ENCODE measurements at regions not wholly inside any gene's neighbourhood (a gene's known extent, or its start where the extent isn't known, plus 50 kb on each side); places are given as distances from the start of the nearest gene placed in this dataset.

DNA sequence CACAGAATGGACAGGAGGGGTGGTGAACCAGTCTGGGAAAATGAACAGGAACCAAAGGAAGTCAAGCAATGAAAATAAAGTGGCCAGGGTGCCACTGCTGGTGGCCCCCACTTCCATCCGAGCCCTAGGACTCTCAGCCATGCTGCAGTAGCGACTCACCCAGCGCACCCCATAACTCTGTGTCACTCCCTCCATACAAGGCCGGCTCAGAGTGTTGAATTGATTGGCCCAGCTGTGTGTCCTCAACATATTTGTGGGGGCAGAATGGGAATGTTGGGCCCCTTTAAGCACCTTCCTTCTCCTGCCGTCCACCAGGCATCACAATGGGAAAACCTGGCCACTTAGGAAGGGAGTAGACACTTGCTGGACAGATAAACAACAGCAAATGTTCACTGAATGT, 169.0 kb upstream of the SDK2 start:
- WGBS, 2 donors: 84 to 89% methylated on average over 5 of the region's 5 CpGs
- H3K27ac ChIP-seq (ENCODE audit: low read depth in 2 of 2, low read length in 1 of 2): no peak overlapping the region
- H3K4me3 ChIP-seq (ENCODE audit: low read depth in 1 of 2, low read length in 2 of 2): no peak overlapping the region

DNA sequence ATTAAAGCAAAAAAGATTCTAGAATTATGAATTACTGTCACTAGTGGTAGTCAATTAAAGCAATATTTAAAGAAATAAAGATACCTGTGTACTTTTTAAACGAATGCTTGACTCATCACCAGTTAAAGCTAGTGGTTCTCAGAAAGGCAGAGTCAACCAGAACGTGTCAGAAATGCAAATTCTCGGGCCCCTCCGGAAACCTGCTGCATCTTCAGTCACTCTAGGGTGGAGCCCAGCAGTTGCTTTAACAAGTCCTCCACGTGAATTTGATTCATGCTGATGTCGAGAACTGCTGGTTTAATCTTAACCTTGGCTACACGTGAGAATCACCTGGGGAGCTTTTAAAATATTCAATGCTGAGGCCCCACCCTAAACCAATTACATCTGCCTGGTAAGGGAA, 169.8 kb upstream of the SDK2 start:
- Histone ChIP-seq H3K4me3 (ENCODE audit: low read depth in 1 of 2, low read length in 2 of 2) (no peak overlapping the region), H3K27me3 (ENCODE audit: control insufficient read depth in 1 of 2, insufficient read depth in 2 of 2, low read length in 2 of 2) (no peaks in the 10 kb centered on the region)

More for the DNA sequence above, 169.0 kb upstream of the SDK2 start:
- no peaks in the 10 kb centered on the region for H3K36me3 ChIP-seq (ENCODE audit: control insufficient read depth in 2 of 2, insufficient read depth in 2 of 2, low read length in 1 of 2)
- no peaks in the 10 kb centered on the region for H3K27me3 ChIP-seq (ENCODE audit: control insufficient read depth in 1 of 2, insufficient read depth in 2 of 2, low read length in 2 of 2)
- no peaks in the 10 kb centered on the region for H3K4me1 ChIP-seq (ENCODE audit: control insufficient read depth in 2 of 2, insufficient read depth in 2 of 2, low read length in 1 of 2)
- H3K9me3 ChIP-seq (ENCODE audit: control insufficient read depth in 2 of 2, insufficient read depth in 1 of 2, low read depth in 1 of 2, low read length in 1 of 2): no peaks in the 10 kb centered on the region

DNA sequence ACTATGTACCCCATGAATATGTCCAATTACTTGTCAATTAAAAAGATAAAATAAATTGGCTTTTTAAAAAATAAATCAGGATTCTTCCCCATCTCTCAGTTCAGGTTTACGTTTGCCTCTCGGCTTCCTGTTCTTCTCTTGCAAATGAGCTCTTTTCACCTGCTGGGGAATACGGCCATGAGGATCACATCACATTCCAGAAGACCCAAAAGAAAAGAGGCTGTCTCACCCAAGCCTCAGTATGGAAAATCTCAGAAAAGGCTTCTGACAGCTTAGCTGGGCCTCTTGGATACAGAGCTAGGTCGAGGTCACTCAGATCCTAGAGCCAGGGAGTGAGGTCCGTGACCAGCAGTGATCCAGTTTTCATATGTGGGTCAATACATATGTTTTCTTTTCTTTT, 171.2 kb upstream of the SDK2 start:
- 71 to 74% methylated on average over 5 of the region's 5 CpGs for WGBS, 2 donors
- Histone ChIP-seq H3K4me1 (ENCODE audit: control insufficient read depth in 2 of 2, insufficient read depth in 2 of 2, low read length in 1 of 2) (no peaks in the 10 kb centered on the region), H3K4me3 (ENCODE audit: low read depth in 1 of 2, low read length in 2 of 2) (no peak overlapping the region), H3K9me3 (ENCODE audit: control insufficient read depth in 2 of 2, insufficient read depth in 1 of 2, low read depth in 1 of 2, low read length in 1 of 2) (no peaks in the 10 kb centered on the region), H3K27ac (ENCODE audit: low read depth in 2 of 2, low read length in 1 of 2) (no peak overlapping the region), H3K27me3 (ENCODE audit: control insufficient read depth in 1 of 2, insufficient read depth in 2 of 2, low read length in 2 of 2) (no peaks in the 10 kb centered on the region), H3K36me3 (ENCODE audit: control insufficient read depth in 2 of 2, insufficient read depth in 2 of 2, low read length in 1 of 2) (no peaks in the 10 kb centered on the region)

More for the DNA sequence above, 169.8 kb upstream of the SDK2 start:
- H3K9me3 ChIP-seq (ENCODE audit: control insufficient read depth in 2 of 2, insufficient read depth in 1 of 2, low read depth in 1 of 2, low read length in 1 of 2): no peaks in the 10 kb centered on the region
- no peaks in the 10 kb centered on the region for H3K4me1 ChIP-seq (ENCODE audit: control insufficient read depth in 2 of 2, insufficient read depth in 2 of 2, low read length in 1 of 2)
- H3K27ac ChIP-seq (ENCODE audit: low read depth in 2 of 2, low read length in 1 of 2): no peak overlapping the region
- no peaks in the 10 kb centered on the region for H3K36me3 ChIP-seq (ENCODE audit: control insufficient read depth in 2 of 2, insufficient read depth in 2 of 2, low read length in 1 of 2)
- WGBS, 2 donors: 31 to 33% methylated on average over 7 of the region's 7 CpGs

DNA sequence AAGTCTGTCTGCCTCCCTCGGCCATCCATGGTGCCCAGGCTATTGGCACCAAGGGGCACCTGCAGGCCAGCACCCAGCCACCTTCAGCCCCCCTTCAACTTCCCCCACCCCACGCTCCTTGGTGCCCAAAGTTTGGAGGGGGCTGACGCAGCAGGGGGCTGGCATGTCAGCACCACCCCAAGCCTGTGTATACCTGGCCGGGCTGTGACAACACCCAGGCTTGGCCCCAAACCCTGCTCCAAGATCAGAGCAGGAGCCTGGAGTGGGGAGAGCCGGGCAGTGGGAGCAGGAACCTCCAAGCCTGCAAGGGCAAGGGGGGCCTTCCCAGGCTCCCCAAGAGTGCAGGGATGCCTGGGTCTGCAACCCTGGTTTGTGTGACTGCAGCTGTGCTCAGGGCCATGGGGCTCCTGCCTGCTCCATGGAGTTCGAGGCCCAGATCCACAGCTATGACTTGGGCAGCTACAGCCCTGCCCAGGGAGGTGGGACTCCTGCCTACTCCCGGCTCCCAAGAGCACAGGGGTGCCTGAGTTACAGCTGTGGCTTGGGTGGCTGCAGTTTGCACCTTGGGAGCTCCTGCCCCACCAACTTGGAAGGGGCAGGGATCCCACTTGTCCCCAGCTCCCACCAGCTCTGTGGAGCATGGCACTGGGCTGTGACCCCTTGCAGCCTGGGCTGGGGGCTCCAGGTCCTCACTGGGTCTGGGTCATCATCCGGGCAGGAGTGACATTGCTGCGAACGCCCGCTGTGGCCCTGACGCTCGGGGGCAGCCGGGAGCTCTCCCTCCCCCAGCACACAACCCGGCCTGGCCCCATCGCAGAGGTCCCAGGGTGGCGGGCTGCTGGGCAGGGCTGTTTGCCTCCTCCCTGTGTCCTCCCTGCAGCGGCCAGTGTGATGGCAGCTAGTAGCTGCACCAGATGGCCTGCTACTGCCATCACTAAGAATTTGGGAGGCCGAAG, 175.5 kb upstream of the SDK2 start:
- Histone ChIP-seq H3K27ac (ENCODE audit: low read depth in 2 of 2, low read length in 1 of 2) (no peak overlapping the region), H3K4me1 (ENCODE audit: control insufficient read depth in 2 of 2, insufficient read depth in 2 of 2, low read length in 1 of 2) (no peaks in the 10 kb centered on the region)
- WGBS, 2 donors: 86 to 90% methylated on average over 19 of the region's 19 CpGs

DNA sequence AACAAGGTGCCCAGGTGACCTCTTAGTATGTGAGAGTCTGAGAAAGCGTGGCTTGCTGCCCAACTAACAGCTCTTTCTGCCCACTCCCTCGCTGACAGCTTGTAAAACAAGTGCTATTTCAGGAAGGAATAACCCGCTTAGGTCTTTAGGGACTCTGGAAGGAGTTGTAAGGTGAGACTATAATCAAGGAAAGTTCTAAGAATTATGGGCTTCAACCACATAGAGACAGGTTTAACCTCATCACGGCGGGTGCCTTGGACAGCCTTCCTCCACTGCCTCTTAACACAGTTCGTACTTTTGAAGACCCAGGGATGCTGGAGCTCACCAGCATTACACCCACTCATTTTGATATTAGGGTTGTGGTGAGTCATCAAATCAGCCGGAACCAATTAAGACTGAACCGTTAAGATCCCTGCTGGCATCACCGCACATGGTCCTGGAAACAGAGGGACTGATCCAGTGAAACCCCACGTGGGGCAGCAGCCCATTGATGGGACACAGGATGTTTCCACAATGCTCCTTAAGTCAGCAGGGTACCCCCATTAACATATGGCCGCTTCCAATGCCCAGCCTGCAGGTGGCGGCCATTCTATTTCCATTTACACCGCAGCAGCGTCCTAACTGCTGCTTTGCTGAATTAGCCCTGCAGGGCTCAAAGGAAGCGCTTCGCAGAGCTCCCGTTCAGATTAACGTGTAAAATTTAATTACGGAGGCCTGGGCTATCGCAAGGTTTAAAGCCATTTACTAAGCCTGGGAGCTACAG, 176.6 kb upstream of the SDK2 start:
- Histone ChIP-seq H3K4me3 (ENCODE audit: low read depth in 1 of 2, low read length in 2 of 2) (no peak overlapping the region), H3K9me3 (ENCODE audit: control insufficient read depth in 2 of 2, insufficient read depth in 1 of 2, low read depth in 1 of 2, low read length in 1 of 2) (no peaks in the 10 kb centered on the region), H3K36me3 (ENCODE audit: control insufficient read depth in 2 of 2, insufficient read depth in 2 of 2, low read length in 1 of 2) (no peaks in the 10 kb centered on the region), H3K27ac (ENCODE audit: low read depth in 2 of 2, low read length in 1 of 2) (no peak overlapping the region), H3K27me3 (ENCODE audit: control insufficient read depth in 1 of 2, insufficient read depth in 2 of 2, low read length in 2 of 2) (no peaks in the 10 kb centered on the region), H3K4me1 (ENCODE audit: control insufficient read depth in 2 of 2, insufficient read depth in 2 of 2, low read length in 1 of 2) (no peaks in the 10 kb centered on the region)
- WGBS, 2 donors: 25 to 34% methylated on average over 20 of the region's 20 CpGs

More for the DNA sequence above, 175.5 kb upstream of the SDK2 start:
- no peaks in the 10 kb centered on the region for H3K36me3 ChIP-seq (ENCODE audit: control insufficient read depth in 2 of 2, insufficient read depth in 2 of 2, low read length in 1 of 2)
- H3K27me3 ChIP-seq (ENCODE audit: control insufficient read depth in 1 of 2, insufficient read depth in 2 of 2, low read length in 2 of 2): no peaks in the 10 kb centered on the region
- no peak overlapping the region for H3K4me3 ChIP-seq (ENCODE audit: low read depth in 1 of 2, low read length in 2 of 2)
- no peaks in the 10 kb centered on the region for H3K9me3 ChIP-seq (ENCODE audit: control insufficient read depth in 2 of 2, insufficient read depth in 1 of 2, low read depth in 1 of 2, low read length in 1 of 2)

DNA sequence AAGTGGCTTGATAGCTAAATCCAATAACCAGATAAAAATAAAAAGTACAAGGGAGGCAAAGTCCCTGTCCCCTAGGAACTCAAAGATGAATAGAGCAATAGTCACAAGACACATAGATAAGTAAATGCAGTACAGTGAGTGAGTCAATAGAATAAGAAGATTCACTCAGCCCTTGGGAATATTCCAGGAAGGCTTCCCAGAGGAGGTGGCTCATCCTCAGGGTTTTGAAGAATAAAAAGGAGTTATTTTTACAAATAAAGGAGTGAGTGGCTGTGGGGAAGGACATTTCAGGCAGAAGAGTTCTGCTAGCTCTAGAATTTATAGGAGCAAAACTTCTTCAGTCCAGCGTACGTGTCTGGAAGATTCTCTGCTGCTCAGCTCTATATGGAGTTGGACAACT, 177.4 kb upstream of the SDK2 start:
- Histone ChIP-seq H3K36me3 (ENCODE audit: control insufficient read depth in 2 of 2, insufficient read depth in 2 of 2, low read length in 1 of 2) (no peaks in the 10 kb centered on the region), H3K4me3 (ENCODE audit: low read depth in 1 of 2, low read length in 2 of 2) (no peak overlapping the region), H3K4me1 (ENCODE audit: control insufficient read depth in 2 of 2, insufficient read depth in 2 of 2, low read length in 1 of 2) (no peaks in the 10 kb centered on the region), H3K27me3 (ENCODE audit: control insufficient read depth in 1 of 2, insufficient read depth in 2 of 2, low read length in 2 of 2) (no peaks in the 10 kb centered on the region), H3K9me3 (ENCODE audit: control insufficient read depth in 2 of 2, insufficient read depth in 1 of 2, low read depth in 1 of 2, low read length in 1 of 2) (no peaks in the 10 kb centered on the region), H3K27ac (ENCODE audit: low read depth in 2 of 2, low read length in 1 of 2) (no peak overlapping the region)
- 94 to 95% methylated on average over 2 of the region's 2 CpGs for WGBS, 2 donors

DNA sequence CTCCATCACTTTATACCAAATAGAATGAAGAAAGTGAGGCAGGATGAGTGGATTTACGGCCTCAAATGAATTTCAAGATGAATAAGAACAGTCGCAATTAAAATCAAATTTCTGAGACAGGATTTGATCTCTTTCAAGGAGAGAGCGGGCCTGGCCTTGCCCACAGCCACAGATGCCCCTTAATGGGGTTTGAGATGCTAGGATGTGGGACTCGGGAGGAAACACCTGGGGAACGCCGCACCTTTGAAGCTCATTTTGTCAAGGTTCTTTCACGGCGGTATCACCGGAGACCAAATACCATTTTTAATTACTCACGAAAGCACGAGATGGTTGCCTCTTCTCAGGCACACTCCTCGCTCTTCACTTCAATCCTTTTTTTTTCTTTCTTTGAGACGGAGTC, 178.1 kb upstream of the SDK2 start:
- Histone ChIP-seq H3K27ac (ENCODE audit: low read depth in 2 of 2, low read length in 1 of 2) (no peak overlapping the region), H3K4me1 (ENCODE audit: control insufficient read depth in 2 of 2, insufficient read depth in 2 of 2, low read length in 1 of 2) (no peaks in the 10 kb centered on the region), H3K36me3 (ENCODE audit: control insufficient read depth in 2 of 2, insufficient read depth in 2 of 2, low read length in 1 of 2) (no peaks in the 10 kb centered on the region), H3K9me3 (ENCODE audit: control insufficient read depth in 2 of 2, insufficient read depth in 1 of 2, low read depth in 1 of 2, low read length in 1 of 2) (no peaks in the 10 kb centered on the region), H3K4me3 (ENCODE audit: low read depth in 1 of 2, low read length in 2 of 2) (no peak overlapping the region), H3K27me3 (ENCODE audit: control insufficient read depth in 1 of 2, insufficient read depth in 2 of 2, low read length in 2 of 2) (no peaks in the 10 kb centered on the region)
- WGBS, 2 donors: 78 to 84% methylated on average over 13 of the region's 13 CpGs

DNA sequence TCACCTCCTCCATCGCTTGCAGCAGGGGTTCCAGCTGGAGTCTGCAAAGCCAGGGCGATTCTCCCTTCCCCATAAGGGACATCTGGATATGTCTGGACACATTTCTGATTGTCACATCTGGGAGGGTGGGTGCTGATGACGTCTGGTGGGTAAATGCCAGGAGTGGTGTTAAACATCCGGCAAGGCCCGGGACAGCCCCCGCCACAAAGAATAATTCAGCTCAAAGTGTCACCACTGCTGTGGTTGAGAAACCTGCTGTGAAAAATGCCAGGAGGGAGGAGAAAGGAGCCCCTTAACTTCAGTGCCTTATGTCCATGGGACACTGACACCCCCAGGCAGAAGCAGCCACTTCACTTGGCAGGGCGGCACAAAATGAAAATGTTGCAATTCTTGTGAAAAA, 179.4 kb upstream of the SDK2 start:
- H3K9me3 ChIP-seq (ENCODE audit: control insufficient read depth in 2 of 2, insufficient read depth in 1 of 2, low read depth in 1 of 2, low read length in 1 of 2): no peaks in the 10 kb centered on the region
- peaks cover 0 to 4% of the 10 kb centered on the region in 2 donors for H3K4me1 ChIP-seq (ENCODE audit: control insufficient read depth in 2 of 2, insufficient read depth in 2 of 2, low read length in 1 of 2)
- no peaks in the 10 kb centered on the region for H3K36me3 ChIP-seq (ENCODE audit: control insufficient read depth in 2 of 2, insufficient read depth in 2 of 2, low read length in 1 of 2)
- WGBS, 2 donors: 72 to 74% methylated on average over 7 of the region's 7 CpGs
- no peak overlapping the region for H3K4me3 ChIP-seq (ENCODE audit: low read depth in 1 of 2, low read length in 2 of 2)
- H3K27ac ChIP-seq (ENCODE audit: low read depth in 2 of 2, low read length in 1 of 2): no peak overlapping the region
- no peaks in the 10 kb centered on the region for H3K27me3 ChIP-seq (ENCODE audit: control insufficient read depth in 1 of 2, insufficient read depth in 2 of 2, low read length in 2 of 2)

DNA sequence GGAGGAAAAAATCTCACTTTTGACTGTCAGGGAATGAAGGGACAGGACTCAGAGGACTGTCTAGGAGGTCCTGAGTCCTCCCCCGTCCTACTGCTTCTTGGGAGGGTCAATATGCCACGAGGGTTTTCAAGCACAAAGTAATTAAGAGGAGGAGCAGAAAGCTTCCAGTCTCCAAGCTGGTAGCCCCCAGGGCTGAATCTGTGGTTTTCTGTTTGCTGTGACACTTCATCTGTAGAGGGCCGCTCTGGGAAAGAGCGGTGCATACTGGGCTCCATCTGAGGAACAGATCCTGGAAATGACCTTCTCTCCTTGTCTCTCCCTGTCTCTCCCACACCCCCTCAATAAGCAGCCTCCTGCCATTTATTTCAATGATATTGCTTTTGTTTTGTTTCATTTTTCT, 180.1 kb upstream of the SDK2 start:
- H3K9me3 ChIP-seq (ENCODE audit: control insufficient read depth in 2 of 2, insufficient read depth in 1 of 2, low read depth in 1 of 2, low read length in 1 of 2): no peaks in the 10 kb centered on the region
- H3K36me3 ChIP-seq (ENCODE audit: control insufficient read depth in 2 of 2, insufficient read depth in 2 of 2, low read length in 1 of 2): no peaks in the 10 kb centered on the region
- no peaks in the 10 kb centered on the region for H3K27me3 ChIP-seq (ENCODE audit: control insufficient read depth in 1 of 2, insufficient read depth in 2 of 2, low read length in 2 of 2)
- no peak overlapping the region for H3K27ac ChIP-seq (ENCODE audit: low read depth in 2 of 2, low read length in 1 of 2)
- H3K4me1 ChIP-seq (ENCODE audit: control insufficient read depth in 2 of 2, insufficient read depth in 2 of 2, low read length in 1 of 2): peaks cover 0 to 4% of the 10 kb centered on the region in 2 donors
- WGBS, 2 donors: 69 to 76% methylated on average over 4 of the region's 4 CpGs
- no peak overlapping the region for H3K4me3 ChIP-seq (ENCODE audit: low read depth in 1 of 2, low read length in 2 of 2)

All from esophagus (tissue), 2 donors.